GM12891 (cell line): ENCODE measurements at regions not wholly inside any gene's neighbourhood (a gene's known extent, or its start where the extent isn't known, plus 50 kb on each side); places are given as distances from the start of the nearest gene placed in this dataset.

Source experiments
- DNase-seq: peaks from one replicate; pipeline ENCODE4 v3.0.0; 2011; ENCODE audit warnings: low spot score; ENCODE audit not compliant: insufficient read length
- FAIRE-seq: peaks from 2 replicates; lab custom pipeline; 2011; peaks lifted over from hg19 to GRCh38; lab: Jason Lieb, UNC
- PAX5 ChIP-seq: IDR thresholded peaks from 2 replicates; pipeline ENCODE4 v1.6.1; 2011; ENCODE audit warnings: low read length, moderate library complexity, mild to moderate bottlenecking; ENCODE audit not compliant: insufficient read depth, severe bottlenecking
- POLR2A ChIP-seq: IDR thresholded peaks from 2 replicates; pipeline ENCODE4 v1.6.1; 2011; ENCODE audit warnings: low read depth, low read length, control low read depth
- POLR2AphosphoS5 ChIP-seq: IDR thresholded peaks from 2 replicates; pipeline ENCODE4 v1.6.1; 2011; ENCODE audit warnings: low read depth, low read length, control low read depth
- POU2F2 ChIP-seq: IDR thresholded peaks from 2 replicates; pipeline ENCODE4 v1.6.1; 2011; ENCODE audit warnings: low read depth, mild to moderate bottlenecking, control low read depth, low read length, moderate library complexity
- SPI1 ChIP-seq: IDR thresholded peaks from 2 replicates; pipeline ENCODE4 v1.6.1; 2011; ENCODE audit warnings: low read depth, low read length, control low read depth
- TAF1 ChIP-seq: IDR thresholded peaks from 2 replicates; pipeline ENCODE4 v1.6.1; 2011; ENCODE audit warnings: low read depth, low read length, control low read depth

GRCh38 chr18:6661692-6662415 is 67.7 kb upstream of the ARHGAP28 start:
- TF ChIP-seq POLR2A, result no peak
- no peak for TF ChIP-seq SPI1
- TF ChIP-seq TAF1, result no peak
- TF ChIP-seq PAX5, result no peak
- no peak for TF ChIP-seq POLR2AphosphoS5
- no peak for TF ChIP-seq POU2F2
- FAIRE-seq, result no peak
- no peak for DNase-seq

- FAIRE-seq (no peak), DNase-seq (no peak)
- TF ChIP-seq POLR2AphosphoS5 (no peak), SPI1 (no peak), POLR2A (no peak), PAX5 (no peak), TAF1 (no peak), POU2F2 (no peak)
Observed at GRCh38 chr18:6666012-6666685, 63.4 kb upstream of the ARHGAP28 start.

GRCh38 chr18:6668836-6669235 is 60.7 kb upstream of the ARHGAP28 start:
- no peak for TF ChIP-seq POLR2AphosphoS5
- TF ChIP-seq POU2F2, result no peak
- no peak for TF ChIP-seq SPI1
- TF ChIP-seq PAX5, result no peak
- TF ChIP-seq POLR2A, result no peak
- TF ChIP-seq TAF1, result no peak
- FAIRE-seq, result no peak
- no peak for DNase-seq

GRCh38 chr18:6672821-6673308 is 56.7 kb upstream of the ARHGAP28 start:
- FAIRE-seq (no peak), DNase-seq (no peak)
- no peak for TF ChIP-seq POU2F2
- no peak for TF ChIP-seq POLR2AphosphoS5
- no peak for TF ChIP-seq TAF1
- TF ChIP-seq POLR2A, result no peak
- no peak for TF ChIP-seq SPI1
- no peak for TF ChIP-seq PAX5

GRCh38 chr18:6677086-6677485 is 52.4 kb upstream of the ARHGAP28 start:
- no peak for DNase-seq
- TF ChIP-seq PAX5, result no peak
- TF ChIP-seq POLR2A, result no peak
- TF ChIP-seq SPI1, result no peak
- TF ChIP-seq POU2F2, result no peak
- no peak for TF ChIP-seq TAF1
- TF ChIP-seq POLR2AphosphoS5, result no peak
- no peak for FAIRE-seq

GRCh38 chr18:6679201-6679600 is 50.3 kb upstream of the ARHGAP28 start:
- no peak for FAIRE-seq
- DNase-seq, result no peak
- TF ChIP-seq TAF1, result no peak
- TF ChIP-seq SPI1, result no peak
- no peak for TF ChIP-seq POLR2A
- TF ChIP-seq PAX5, result no peak
- TF ChIP-seq POLR2AphosphoS5, result no peak
